Adrenal gland (tissue), 5 donors: ENCODE measurements at regions not wholly inside any gene's neighbourhood (a gene's known extent, or its start where the extent isn't known, plus 50 kb on each side); places are given as distances from the start of the nearest gene placed in this dataset.

Experiments used
- CTCF ChIP-seq, 6 experiments: fragments of 450-650 bp in 4 of 6; fragments of 200-600 bp in 2 of 6; sonication (generic) in 1 of 6; IDR thresholded peaks; 1 replicate in 5 of 6; 2 replicates in 1 of 6; pipeline versions ENCODE4 v1.5.1 to v1.8.0; 2016 to 2021; ENCODE audit warnings: antibody characterized with exemption in 6 of 6, mild to moderate bottlenecking in 2 of 6, moderate library complexity in 1 of 6
- POLR2A ChIP-seq, 2 donors: fragments of 450-650 bp; IDR thresholded peaks; one replicate each; pipeline ENCODE4 v1.6.1; 2017; ENCODE audit warnings: antibody characterized with exemption in 2 of 2, mild to moderate bottlenecking in 2 of 2, moderate library complexity in 1 of 2
- donor health status: DM: no; HTN: no; CAD: no.

- TF ChIP-seq CTCF (IDR thresholded peaks at IDR 0.05) (no peak), POLR2A (IDR thresholded peaks at IDR 0.05) (no peak)
Measured at GRCh38 chr6:147983581-147984366, 358.9 kb upstream of the SASH1 start.
